ENCODE measurements at regions not wholly inside any gene's neighbourhood (a gene's known extent, or its start where the extent isn't known, plus 50 kb on each side); places are given as distances from the start of the nearest gene placed in this dataset.

DNA sequence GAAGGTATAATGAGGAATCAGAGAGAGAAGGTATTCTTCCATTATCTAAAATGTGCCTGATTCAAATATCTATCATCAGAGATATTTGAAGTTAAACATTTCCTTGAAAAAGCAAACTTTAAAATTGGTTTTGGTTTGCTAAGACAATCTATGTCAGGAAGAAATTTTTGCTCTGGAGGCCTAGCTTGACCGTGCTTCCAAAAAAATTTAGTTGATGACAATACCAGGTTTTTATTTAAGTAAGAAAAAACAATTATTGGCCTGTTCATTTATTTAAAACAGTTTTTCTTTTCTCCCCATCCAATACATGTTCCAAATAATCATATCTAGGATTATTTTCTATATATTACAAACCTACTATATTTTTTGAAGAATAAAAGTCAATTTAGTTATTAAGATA is 75.3 kb downstream of the OTOL1 start:
- ATAC-seq (ENCODE audit: low FRiP score in 2 of 2) = no peak
- WGBS, 2 donors = 40 to 100% methylated on average over 1 of the region's 1 CpG
- TF ChIP-seq EP300 (IDR thresholded peaks at IDR 0.05) = no peak
- TF ChIP-seq POLR2A (IDR thresholded peaks at IDR 0.05) = no peak
- TF ChIP-seq, protein P1, sequence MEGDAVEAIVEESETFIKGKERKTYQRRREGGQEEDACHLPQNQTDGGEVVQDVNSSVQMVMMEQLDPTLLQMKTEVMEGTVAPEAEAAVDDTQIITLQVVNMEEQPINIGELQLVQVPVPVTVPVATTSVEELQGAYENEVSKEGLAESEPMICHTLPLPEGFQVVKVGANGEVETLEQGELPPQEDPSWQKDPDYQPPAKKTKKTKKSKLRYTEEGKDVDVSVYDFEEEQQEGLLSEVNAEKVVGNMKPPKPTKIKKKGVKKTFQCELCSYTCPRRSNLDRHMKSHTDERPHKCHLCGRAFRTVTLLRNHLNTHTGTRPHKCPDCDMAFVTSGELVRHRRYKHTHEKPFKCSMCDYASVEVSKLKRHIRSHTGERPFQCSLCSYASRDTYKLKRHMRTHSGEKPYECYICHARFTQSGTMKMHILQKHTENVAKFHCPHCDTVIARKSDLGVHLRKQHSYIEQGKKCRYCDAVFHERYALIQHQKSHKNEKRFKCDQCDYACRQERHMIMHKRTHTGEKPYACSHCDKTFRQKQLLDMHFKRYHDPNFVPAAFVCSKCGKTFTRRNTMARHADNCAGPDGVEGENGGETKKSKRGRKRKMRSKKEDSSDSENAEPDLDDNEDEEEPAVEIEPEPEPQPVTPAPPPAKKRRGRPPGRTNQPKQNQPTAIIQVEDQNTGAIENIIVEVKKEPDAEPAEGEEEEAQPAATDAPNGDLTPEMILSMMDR (IDR thresholded peaks at IDR 0.05) = no peak
- no peak overlapping the region for H3K27ac ChIP-seq
- no peaks in the 10 kb centered on the region for H3K9me3 ChIP-seq
- no peak overlapping the region for H3K4me3 ChIP-seq
- H3K4me1 ChIP-seq = no peaks in the 10 kb centered on the region
- DNase-seq = no peak
- no peaks in the 10 kb centered on the region for H3K27me3 ChIP-seq
- no peaks in the 10 kb centered on the region for H3K36me3 ChIP-seq

GRCh38 chr3:161573136-161573535 is 76.5 kb downstream of the OTOL1 start:
- Histone ChIP-seq H3K9me3 (no peaks in the 10 kb centered on the region), H3K36me3 (no peaks in the 10 kb centered on the region), H3K27ac (no peak overlapping the region), H3K4me3 (no peak overlapping the region), H3K27me3 (no peaks in the 10 kb centered on the region), H3K4me1 (no peaks in the 10 kb centered on the region)
- DNase-seq (no peak), ATAC-seq (ENCODE audit: low FRiP score in 2 of 2) (no peak)
- 75 to 83% methylated on average over 1 of the region's 1 CpG for WGBS, 2 donors
- TF ChIP-seq POLR2A (IDR thresholded peaks at IDR 0.05) (no peak), POLR2AphosphoS5 (IDR thresholded peaks at IDR 0.05) (no peak), EP300 (IDR thresholded peaks at IDR 0.05) (no peak)
- TF ChIP-seq, protein P1 (IDR thresholded peaks at IDR 0.05) = no peak

- Histone ChIP-seq H3K36me3 (no peaks in the 10 kb centered on the region), H3K9me3 (no peaks in the 10 kb centered on the region), H3K4me3 (no peak overlapping the region), H3K27ac (no peak overlapping the region), H3K4me1 (no peaks in the 10 kb centered on the region), H3K27me3 (no peaks in the 10 kb centered on the region)
- WGBS, 2 donors = 90 to 97% methylated on average over 2 of the region's 2 CpGs
- no peak for DNase-seq
- no peak for ATAC-seq (ENCODE audit: low FRiP score in 2 of 2)
- no peak for TF ChIP-seq POLR2A (IDR thresholded peaks at IDR 0.05)
These were observed 79.3 kb downstream of the OTOL1 start for GRCh38 chr3:161575901-161576300.

DNA sequence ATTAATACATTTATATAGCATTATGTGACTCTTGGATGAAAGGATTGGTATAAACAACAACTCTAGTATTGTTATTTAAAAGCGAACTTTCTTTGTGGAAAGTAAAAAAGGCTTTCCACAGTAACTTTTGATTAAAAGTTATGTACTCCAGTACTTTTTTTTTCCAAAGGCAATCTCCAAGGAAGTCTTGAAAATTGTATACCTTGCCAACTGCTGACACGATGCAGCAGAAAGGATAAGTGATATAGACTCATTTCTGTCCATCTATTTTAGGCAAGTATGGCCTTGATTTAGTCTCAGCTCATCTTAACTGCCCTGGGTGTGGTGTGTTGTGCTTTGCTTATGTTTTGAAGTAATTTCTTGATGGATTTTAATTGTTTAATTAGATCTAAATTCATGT is 79.7 kb downstream of the OTOL1 start:
- WGBS, 2 donors = 64 to 77% methylated on average over 2 of the region's 2 CpGs
- TF ChIP-seq POLR2AphosphoS5 (IDR thresholded peaks at IDR 0.05) (no peak), POLR2A (IDR thresholded peaks at IDR 0.05) (no peak), EP300 (IDR thresholded peaks at IDR 0.05) (no peak)
- TF ChIP-seq, protein P1 (IDR thresholded peaks at IDR 0.05) = no peak
- no peak for ATAC-seq (ENCODE audit: low FRiP score in 2 of 2)
- H3K36me3 ChIP-seq = no peaks in the 10 kb centered on the region
- no peak for DNase-seq
- H3K27me3 ChIP-seq = no peaks in the 10 kb centered on the region
- H3K4me3 ChIP-seq = no peak overlapping the region
- no peaks in the 10 kb centered on the region for H3K4me1 ChIP-seq
- no peaks in the 10 kb centered on the region for H3K9me3 ChIP-seq
- H3K27ac ChIP-seq = no peak overlapping the region

DNA sequence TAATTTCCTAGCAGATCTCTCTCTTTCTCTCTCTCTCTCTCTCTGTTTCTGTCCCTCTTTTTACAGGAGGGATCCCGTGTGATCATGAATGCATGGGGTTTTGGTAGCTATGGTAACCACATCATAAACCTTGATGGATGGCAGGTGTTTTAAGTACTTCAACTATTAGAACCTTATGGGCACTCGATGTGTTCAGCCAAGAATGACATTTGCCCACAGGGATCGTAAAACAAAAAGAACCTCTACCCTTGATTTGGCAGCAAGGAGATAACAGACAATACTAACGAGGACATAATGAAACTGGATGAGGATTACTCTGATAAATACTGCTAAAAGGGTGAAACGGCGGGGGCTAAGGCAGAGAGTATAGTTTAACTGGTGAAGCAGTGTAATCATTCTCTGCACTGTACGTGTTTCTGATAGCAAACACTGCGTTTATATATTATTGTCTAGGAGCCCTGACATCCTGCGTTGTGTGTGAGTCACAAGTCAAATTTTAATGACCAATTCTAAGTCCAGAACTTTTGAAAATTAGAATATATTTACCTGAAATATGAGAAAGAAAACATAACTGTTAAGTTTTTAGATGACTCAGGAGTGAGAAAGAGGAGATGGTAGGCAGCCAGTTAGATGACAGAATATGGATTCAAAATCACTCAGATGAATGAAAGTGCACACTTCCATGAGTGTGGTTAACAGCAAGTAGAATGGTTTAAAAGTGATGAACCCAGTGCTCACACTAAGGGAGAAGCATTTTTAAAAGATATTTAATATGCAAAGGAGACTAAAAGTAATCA is 80.3 kb downstream of the OTOL1 start:
- H3K27ac ChIP-seq = no peak overlapping the region
- no peaks in the 10 kb centered on the region for H3K27me3 ChIP-seq
- TF ChIP-seq, protein P1 (IDR thresholded peaks at IDR 0.05) = no peak
- TF ChIP-seq POLR2AphosphoS5 (IDR thresholded peaks at IDR 0.05) (no peak), EP300 (IDR thresholded peaks at IDR 0.05) (no peak), POLR2A (IDR thresholded peaks at IDR 0.05) (no peak)
- no peaks in the 10 kb centered on the region for H3K4me1 ChIP-seq
- WGBS, 2 donors = 58 to 66% methylated on average over 9 of the region's 9 CpGs
- ATAC-seq (ENCODE audit: low FRiP score in 2 of 2) (no peak), DNase-seq (no peak)
- H3K36me3 ChIP-seq = no peaks in the 10 kb centered on the region
- no peak overlapping the region for H3K4me3 ChIP-seq
- no peaks in the 10 kb centered on the region for H3K9me3 ChIP-seq

All from upper lobe of left lung (tissue), 6 donors.